K562 (cell line): ENCODE measurements at regions not wholly inside any gene's neighbourhood (a gene's known extent, or its start where the extent isn't known, plus 50 kb on each side); places are given as distances from the start of the nearest gene placed in this dataset.

Source experiments
- ATAC-seq: fragments of 200-7000 bp; cut with Tn5 transposase; 3 replicates; pipeline ENCODE4 v1.9.1; 2020; ENCODE audit warnings: moderate library complexity
- BruUV-seq: library from RNA; stranded (reverse); fragments of 400-500 nt; replicated peaks from 2 replicates; lab custom pipeline; 2021; lab: Mats Ljungman, UMichigan
- CTCF ChIA-PET: fragments of 300-600 bp; formaldehyde crosslinking; extraction: SDS; loops from one replicate; lab custom pipeline; 2021; ENCODE audit warnings: low intra/inter-chr PET ratio; lab: Yijun Ruan, JAX
- POLR2A ChIA-PET: fragments of 300-600, 350-650 bp; sonication (Branson Sonifier 250); formaldehyde crosslinking; extraction: SDS; loops from one replicate; lab custom pipeline; 2021; ENCODE audit warnings: antibody characterized with exemption, inconsistent platforms; lab: Yijun Ruan, JAX
- DNase-seq, 4 experiments: peaks; one replicate each; pipeline versions ENCODE4 v3.0.0 to v3.0.0-alpha.2; 2011 to 2018; ENCODE audit warnings: low spot score in 3 of 4, mixed read lengths in 3 of 4; ENCODE audit errors: extremely low read depth in 1 of 4
- FAIRE-seq: peaks from 2 replicates; lab custom pipeline; 2011; peaks lifted over from hg19 to GRCh38; lab: Jason Lieb, UNC
- H2AFZ ChIP-seq: 2 replicates; pipeline ENCODE4 v1.6.0; 2011; ENCODE audit warnings: low read depth, low read length, control low read depth, inconsistent platforms
- H3K27ac ChIP-seq: fragments of 200-600 bp; 3 replicates; pipeline ENCODE4 v1.8.0; 2011; ENCODE audit warnings: low read depth, mild to moderate bottlenecking, control low read depth, inconsistent platforms, low read length, moderate library complexity, mixed read lengths; ENCODE audit errors: extremely low read depth
- H3K27me3 ChIP-seq, 2 experiments: fragments of 300-600 bp in 1 of 2; 2 replicates in 1 of 2; 3 replicates in 1 of 2; pipeline versions ENCODE4 v1.6.0 to v1.8.0; 2011; ENCODE audit warnings: inconsistent platforms in 2 of 2, low read length in 2 of 2, mild to moderate bottlenecking in 1 of 2, mixed read lengths in 1 of 2, moderate library complexity in 1 of 2; ENCODE audit not compliant: control insufficient read depth in 2 of 2, insufficient read depth in 2 of 2
- H3K36me3 ChIP-seq: fragments of 300-600 bp; 3 replicates; pipeline ENCODE4 v1.8.0; 2011; ENCODE audit warnings: mild to moderate bottlenecking, low read length, inconsistent platforms; ENCODE audit not compliant: control insufficient read depth, insufficient read depth
- H3K4me1 ChIP-seq, 2 experiments: fragments of 200-600 bp in 1 of 2; replicated peaks in 1 of 2; 2 replicates in 1 of 2; 3 replicates in 1 of 2; pipeline versions ENCODE4 v1.5.1 to v1.8.0; 2011; ENCODE audit warnings: inconsistent platforms in 2 of 2, low read length in 2 of 2, mild to moderate bottlenecking in 1 of 2, mixed read lengths in 1 of 2, moderate library complexity in 1 of 2; ENCODE audit not compliant: control insufficient read depth in 2 of 2, insufficient read depth in 2 of 2
- H3K4me2 ChIP-seq: 2 replicates; pipeline ENCODE4 v1.6.1; 2011; ENCODE audit warnings: low read length, control low read depth, inconsistent platforms, mixed read lengths; ENCODE audit not compliant: insufficient read depth
- H3K4me3 ChIP-seq: fragments of 200-600 bp; sonication (generic), shearing (Covaris generic); 2 replicates; pipeline ENCODE4 v1.5.1; 2016; ENCODE audit warnings: control low read depth, inconsistent platforms
- H3K79me2 ChIP-seq: fragments of 200-600 bp; 3 replicates; pipeline ENCODE4 v1.8.0; 2011; ENCODE audit warnings: low read length, inconsistent platforms; ENCODE audit not compliant: control insufficient read depth, insufficient read depth
- H3K9ac ChIP-seq, 2 experiments: 2 replicates each; pipeline versions ENCODE4 v1.6.0 to v1.6.1; 2011; ENCODE audit warnings: low read depth in 2 of 2, low read length in 2 of 2, control low read depth in 1 of 2, inconsistent platforms in 1 of 2, mild to moderate bottlenecking in 1 of 2, mixed read lengths in 1 of 2; ENCODE audit not compliant: insufficient read depth in 1 of 2
- H3K9me1 ChIP-seq: one replicate; pipeline ENCODE4 v1.6.0; 2011; ENCODE audit warnings: inconsistent platforms, mild to moderate bottlenecking, low read length, moderate library complexity; ENCODE audit not compliant: control insufficient read depth, insufficient read depth
- H3K9me3 ChIP-seq: replicated peaks from 2 replicates; pipeline ENCODE4 v1.5.1; 2011; ENCODE audit warnings: low read depth, low read length, inconsistent platforms; ENCODE audit not compliant: control insufficient read depth, insufficient read depth
- H4K20me1 ChIP-seq: replicated peaks from 2 replicates; pipeline ENCODE4 v1.6.1; 2011; ENCODE audit warnings: low read length, inconsistent platforms, mixed read lengths; ENCODE audit not compliant: control insufficient read depth, insufficient read depth
- ARID2 ChIP-seq: fragments of 450-650 bp; IDR thresholded peaks from 2 replicates; pipeline ENCODE4 v1.6.1; 2017; ENCODE audit warnings: antibody characterized with exemption, mild to moderate bottlenecking
- CEBPG ChIP-seq, 3 experiments: fragments of 200-800 bp in 1 of 3; sonication (Bioruptor generic) in 1 of 3; sonication (generic) in 1 of 3; formaldehyde crosslinking in 1 of 3; IDR thresholded peaks in 2 of 3; conservative IDR thresholded peaks in 1 of 3; 2 replicates each; pipeline versions ENCODE4 v1.6.1 to v1.8.0; 2016 to 2022; ENCODE audit warnings: missing compliant biosample characterization in 2 of 3, missing genetic modification characterization in 2 of 3, mild to moderate bottlenecking in 1 of 3, missing genetic modification reagents in 1 of 3
- DNMT1 ChIP-seq: fragments of 450-650 bp; IDR thresholded peaks from 2 replicates; pipeline ENCODE4 v1.6.1; 2016; ENCODE audit warnings: antibody characterized with exemption, mild to moderate bottlenecking
- DPF2 ChIP-seq: fragments of 450-650 bp; IDR thresholded peaks from 2 replicates; pipeline ENCODE4 v1.6.1; 2016
- KDM1A ChIP-seq, 2 experiments: fragments of 450-650 bp; IDR thresholded peaks; 2 replicates each; pipeline ENCODE4 v1.6.1; 2016; ENCODE audit warnings: mild to moderate bottlenecking in 2 of 2
- KDM2B ChIP-seq: fragments of 250-450 bp; sonication (Bioruptor Pico); IDR thresholded peaks from 2 replicates; pipeline ENCODE4 v1.8.0; 2021; ENCODE audit warnings: mild to moderate bottlenecking, moderate library complexity
- POLR2B ChIP-seq: fragments of 450-650 bp; IDR thresholded peaks from 2 replicates; pipeline ENCODE4 v1.6.1; 2018; ENCODE audit warnings: low read depth; ENCODE audit not compliant: partially characterized antibody
- RFX1 ChIP-seq: fragments of 450-650 bp; IDR thresholded peaks from 2 replicates; pipeline ENCODE4 v1.6.1; 2016; ENCODE audit warnings: mild to moderate bottlenecking, moderate library complexity
- ZNF3 ChIP-seq: fragments of 250-450 bp; sonication (Bioruptor Pico); IDR thresholded peaks from 2 replicates; pipeline ENCODE4 v1.5.0; 2021; ENCODE audit warnings: mild to moderate bottlenecking, moderate library complexity
- WGBS: fragments of 100-300 bp; shearing (Covaris generic); methylation state at CpG from one replicate; pipeline ENCODE4 v1.1.6; 2016; ENCODE audit warnings: low coverage, mixed read lengths; ENCODE audit not compliant: insufficient coverage; ENCODE audit errors: missing lambda C conversion rate; 5-methylcytosine and 5-hydroxymethylcytosine counted together
- in situ Hi-C: fragments of 300-500 bp; cut with MboI; formaldehyde crosslinking; loops from 4 replicates; pipeline ENCODE4 v1.15.0; 2018; ENCODE audit warnings: inconsistent platforms, mixed read lengths
- intact Hi-C: fragments of 100-400 bp; cut with micrococcal nuclease; formaldehyde crosslinking; loops from 2 replicates; pipeline ENCODE4 v1.14.2; 2022
- TF ChIP-seq, protein P1 (sequence below): fragments of 450-650 bp; IDR thresholded peaks from 2 replicates; pipeline ENCODE4 v1.6.1; 2016; ENCODE audit warnings: mild to moderate bottlenecking, moderate library complexity

DNA sequence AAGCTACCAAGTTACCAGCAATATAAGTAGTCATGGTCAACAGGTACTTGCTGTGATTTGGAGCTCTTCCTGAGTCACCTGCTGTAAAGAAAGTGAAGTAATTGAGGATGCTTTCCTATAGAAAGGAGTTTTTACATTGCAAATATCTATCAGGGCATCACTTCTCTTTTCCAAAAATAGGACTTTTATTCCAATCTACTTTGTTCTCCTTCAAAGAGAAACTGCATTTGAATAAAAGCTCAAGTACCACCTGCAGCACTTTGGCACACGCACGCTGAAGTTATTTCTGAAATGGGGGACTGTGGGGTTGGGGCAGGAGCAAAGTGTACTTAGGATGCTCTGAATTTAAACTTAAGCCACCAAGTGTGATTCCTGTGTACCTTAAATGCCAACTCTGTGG is 81.8 kb upstream of the PRKAR2B start (continued):
- TF ChIP-seq ZNF3 (CRISPR knock-in tag) (no peak), KDM2B (no peak)

- Histone ChIP-seq H2AFZ (no peak overlapping the region), H3K27me3 (no peaks in the 10 kb centered on the region), H3K9me3 (no peaks in the 10 kb centered on the region; the same call in 1 of the 2 replicates), H4K20me1 (no peaks in the 10 kb centered on the region), H3K27ac (no peak overlapping the region), H3K36me3 (no peaks in the 10 kb centered on the region), H3K9me1 (no peaks in the 10 kb centered on the region), H3K4me2 (no peak overlapping the region), H3K4me1 (peaks cover 9 to 11% of the 10 kb centered on the region in 2 experiments; a peak in 3 of 5 replicates), H3K79me2 (no peaks in the 10 kb centered on the region), H3K4me3 (no peak overlapping the region), H3K9ac (no peak overlapping the region)
- no TSS peak for BruUV-seq
- in situ Hi-C loops: no loop called here
- DNase-seq (no peak), ATAC-seq (no peak), FAIRE-seq (no peak)
- WGBS: 26% methylated on average over 3 of the region's 3 CpGs
- intact Hi-C loops: no loop called here
- ChIA-PET CTCF (no interaction called here), POLR2A (interaction anchor here (1.1 to 2.2 kb wide), 4 partner anchors 9 to 43 kb away, joined by 3 to 9 read pairs (median 4); no protein-coding TSS in a partner anchor)
- TF ChIP-seq KDM1A (IDR thresholded peaks at IDR 0.05) (peak in 1 of 2 experiments; percentile 35; a peak in 1 of 4 replicates), ARID2 (no peak), DPF2 (0 out of 2 replicates have a peak, but pooled peaks have one; percentile 5), CEBPG (CRISPR knock-in tag; IDR thresholded peaks at IDR 0.05) (peak; percentile 61; the same call in 1 of the 2 replicates), CEBPG (tag; conservative IDR thresholded peaks at IDR 0.05 in 1 of 2, IDR thresholded peaks at IDR 0.05 in 1 of 2) (peak; percentile 28 to 72; a peak in 3 of 4 replicates), POLR2B (no peak), DNMT1 (no peak), RFX1 (peak; percentile 88)
- TF ChIP-seq, protein P1, sequence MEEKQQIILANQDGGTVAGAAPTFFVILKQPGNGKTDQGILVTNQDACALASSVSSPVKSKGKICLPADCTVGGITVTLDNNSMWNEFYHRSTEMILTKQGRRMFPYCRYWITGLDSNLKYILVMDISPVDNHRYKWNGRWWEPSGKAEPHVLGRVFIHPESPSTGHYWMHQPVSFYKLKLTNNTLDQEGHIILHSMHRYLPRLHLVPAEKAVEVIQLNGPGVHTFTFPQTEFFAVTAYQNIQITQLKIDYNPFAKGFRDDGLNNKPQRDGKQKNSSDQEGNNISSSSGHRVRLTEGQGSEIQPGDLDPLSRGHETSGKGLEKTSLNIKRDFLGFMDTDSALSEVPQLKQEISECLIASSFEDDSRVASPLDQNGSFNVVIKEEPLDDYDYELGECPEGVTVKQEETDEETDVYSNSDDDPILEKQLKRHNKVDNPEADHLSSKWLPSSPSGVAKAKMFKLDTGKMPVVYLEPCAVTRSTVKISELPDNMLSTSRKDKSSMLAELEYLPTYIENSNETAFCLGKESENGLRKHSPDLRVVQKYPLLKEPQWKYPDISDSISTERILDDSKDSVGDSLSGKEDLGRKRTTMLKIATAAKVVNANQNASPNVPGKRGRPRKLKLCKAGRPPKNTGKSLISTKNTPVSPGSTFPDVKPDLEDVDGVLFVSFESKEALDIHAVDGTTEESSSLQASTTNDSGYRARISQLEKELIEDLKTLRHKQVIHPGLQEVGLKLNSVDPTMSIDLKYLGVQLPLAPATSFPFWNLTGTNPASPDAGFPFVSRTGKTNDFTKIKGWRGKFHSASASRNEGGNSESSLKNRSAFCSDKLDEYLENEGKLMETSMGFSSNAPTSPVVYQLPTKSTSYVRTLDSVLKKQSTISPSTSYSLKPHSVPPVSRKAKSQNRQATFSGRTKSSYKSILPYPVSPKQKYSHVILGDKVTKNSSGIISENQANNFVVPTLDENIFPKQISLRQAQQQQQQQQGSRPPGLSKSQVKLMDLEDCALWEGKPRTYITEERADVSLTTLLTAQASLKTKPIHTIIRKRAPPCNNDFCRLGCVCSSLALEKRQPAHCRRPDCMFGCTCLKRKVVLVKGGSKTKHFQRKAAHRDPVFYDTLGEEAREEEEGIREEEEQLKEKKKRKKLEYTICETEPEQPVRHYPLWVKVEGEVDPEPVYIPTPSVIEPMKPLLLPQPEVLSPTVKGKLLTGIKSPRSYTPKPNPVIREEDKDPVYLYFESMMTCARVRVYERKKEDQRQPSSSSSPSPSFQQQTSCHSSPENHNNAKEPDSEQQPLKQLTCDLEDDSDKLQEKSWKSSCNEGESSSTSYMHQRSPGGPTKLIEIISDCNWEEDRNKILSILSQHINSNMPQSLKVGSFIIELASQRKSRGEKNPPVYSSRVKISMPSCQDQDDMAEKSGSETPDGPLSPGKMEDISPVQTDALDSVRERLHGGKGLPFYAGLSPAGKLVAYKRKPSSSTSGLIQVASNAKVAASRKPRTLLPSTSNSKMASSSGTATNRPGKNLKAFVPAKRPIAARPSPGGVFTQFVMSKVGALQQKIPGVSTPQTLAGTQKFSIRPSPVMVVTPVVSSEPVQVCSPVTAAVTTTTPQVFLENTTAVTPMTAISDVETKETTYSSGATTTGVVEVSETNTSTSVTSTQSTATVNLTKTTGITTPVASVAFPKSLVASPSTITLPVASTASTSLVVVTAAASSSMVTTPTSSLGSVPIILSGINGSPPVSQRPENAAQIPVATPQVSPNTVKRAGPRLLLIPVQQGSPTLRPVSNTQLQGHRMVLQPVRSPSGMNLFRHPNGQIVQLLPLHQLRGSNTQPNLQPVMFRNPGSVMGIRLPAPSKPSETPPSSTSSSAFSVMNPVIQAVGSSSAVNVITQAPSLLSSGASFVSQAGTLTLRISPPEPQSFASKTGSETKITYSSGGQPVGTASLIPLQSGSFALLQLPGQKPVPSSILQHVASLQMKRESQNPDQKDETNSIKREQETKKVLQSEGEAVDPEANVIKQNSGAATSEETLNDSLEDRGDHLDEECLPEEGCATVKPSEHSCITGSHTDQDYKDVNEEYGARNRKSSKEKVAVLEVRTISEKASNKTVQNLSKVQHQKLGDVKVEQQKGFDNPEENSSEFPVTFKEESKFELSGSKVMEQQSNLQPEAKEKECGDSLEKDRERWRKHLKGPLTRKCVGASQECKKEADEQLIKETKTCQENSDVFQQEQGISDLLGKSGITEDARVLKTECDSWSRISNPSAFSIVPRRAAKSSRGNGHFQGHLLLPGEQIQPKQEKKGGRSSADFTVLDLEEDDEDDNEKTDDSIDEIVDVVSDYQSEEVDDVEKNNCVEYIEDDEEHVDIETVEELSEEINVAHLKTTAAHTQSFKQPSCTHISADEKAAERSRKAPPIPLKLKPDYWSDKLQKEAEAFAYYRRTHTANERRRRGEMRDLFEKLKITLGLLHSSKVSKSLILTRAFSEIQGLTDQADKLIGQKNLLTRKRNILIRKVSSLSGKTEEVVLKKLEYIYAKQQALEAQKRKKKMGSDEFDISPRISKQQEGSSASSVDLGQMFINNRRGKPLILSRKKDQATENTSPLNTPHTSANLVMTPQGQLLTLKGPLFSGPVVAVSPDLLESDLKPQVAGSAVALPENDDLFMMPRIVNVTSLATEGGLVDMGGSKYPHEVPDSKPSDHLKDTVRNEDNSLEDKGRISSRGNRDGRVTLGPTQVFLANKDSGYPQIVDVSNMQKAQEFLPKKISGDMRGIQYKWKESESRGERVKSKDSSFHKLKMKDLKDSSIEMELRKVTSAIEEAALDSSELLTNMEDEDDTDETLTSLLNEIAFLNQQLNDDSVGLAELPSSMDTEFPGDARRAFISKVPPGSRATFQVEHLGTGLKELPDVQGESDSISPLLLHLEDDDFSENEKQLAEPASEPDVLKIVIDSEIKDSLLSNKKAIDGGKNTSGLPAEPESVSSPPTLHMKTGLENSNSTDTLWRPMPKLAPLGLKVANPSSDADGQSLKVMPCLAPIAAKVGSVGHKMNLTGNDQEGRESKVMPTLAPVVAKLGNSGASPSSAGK: no peak
Measured at GRCh38 chr7:106964466-106964865, 80.0 kb upstream of the PRKAR2B start.
